ENCODE measurements at regions not wholly inside any gene's neighbourhood (a gene's known extent, or its start where the extent isn't known, plus 50 kb on each side); places are given as distances from the start of the nearest gene placed in this dataset.

- DNase-seq (ENCODE audit: low read depth, low spot score) = no peak
- H3K4me1 ChIP-seq (ENCODE audit: control insufficient read depth, insufficient read depth, low read length) = no peaks in the 10 kb centered on the region
- WGBS (ENCODE audit: insufficient coverage, insufficient read length) = no CpG with 5 or more reads among the region's 7 CpGs
- no peaks in the 10 kb centered on the region for H3K27me3 ChIP-seq (ENCODE audit: control insufficient read depth, insufficient read depth, low read length)
- no peak overlapping the region for H3K27ac ChIP-seq (ENCODE audit: low read length)
- 0 out of 2 replicates have a peak, but pooled peaks cover 2% of the 10 kb centered on the region for H3K36me3 ChIP-seq (ENCODE audit: control insufficient read depth, insufficient read depth, low read length)
- H3K4me3 ChIP-seq (ENCODE audit: low read length) = no peak overlapping the region
- H3K9me3 ChIP-seq (ENCODE audit: control insufficient read depth, insufficient read depth, low read length) = no peaks in the 10 kb centered on the region
These were observed 467.4 kb downstream of the EIPR1 start for GRCh38 chr2:2910259-2910658.

- DNase-seq (ENCODE audit: low read depth, low spot score) = no peak
- Histone ChIP-seq H3K27me3 (ENCODE audit: control insufficient read depth, insufficient read depth, low read length) (no peaks in the 10 kb centered on the region), H3K4me1 (ENCODE audit: control insufficient read depth, insufficient read depth, low read length) (no peaks in the 10 kb centered on the region), H3K36me3 (ENCODE audit: control insufficient read depth, insufficient read depth, low read length) (0 out of 2 replicates have a peak, but pooled peaks cover 2% of the 10 kb centered on the region), H3K9me3 (ENCODE audit: control insufficient read depth, insufficient read depth, low read length) (no peaks in the 10 kb centered on the region), H3K27ac (ENCODE audit: low read length) (no peak overlapping the region), H3K4me3 (ENCODE audit: low read length) (no peak overlapping the region)
- no CpG with 5 or more reads among the region's 23 CpGs for WGBS (ENCODE audit: insufficient coverage, insufficient read length)
These were observed 468.3 kb downstream of the EIPR1 start for GRCh38 chr2:2909086-2910035.

- Histone ChIP-seq H3K36me3 (ENCODE audit: control insufficient read depth, insufficient read depth, low read length) (no peaks in the 10 kb centered on the region), H3K4me1 (ENCODE audit: control insufficient read depth, insufficient read depth, low read length) (no peaks in the 10 kb centered on the region), H3K9me3 (ENCODE audit: control insufficient read depth, insufficient read depth, low read length) (no peaks in the 10 kb centered on the region), H3K27me3 (ENCODE audit: control insufficient read depth, insufficient read depth, low read length) (no peaks in the 10 kb centered on the region), H3K27ac (ENCODE audit: low read length) (no peak overlapping the region), H3K4me3 (ENCODE audit: low read length) (no peak overlapping the region)
- DNase-seq (ENCODE audit: low read depth, low spot score) = no peak
- WGBS (ENCODE audit: insufficient coverage, insufficient read length) = no CpG with 5 or more reads among the region's 7 CpGs
These were observed 471.5 kb downstream of the EIPR1 start for GRCh38 chr2:2906091-2906490.

GRCh38 chr2:2904721-2905350, 472.8 kb downstream of the EIPR1 start:
- no peak for DNase-seq (ENCODE audit: low read depth, low spot score)
- Histone ChIP-seq H3K27ac (ENCODE audit: low read length) (no peak overlapping the region), H3K4me3 (ENCODE audit: low read length) (no peak overlapping the region), H3K36me3 (ENCODE audit: control insufficient read depth, insufficient read depth, low read length) (no peaks in the 10 kb centered on the region), H3K27me3 (ENCODE audit: control insufficient read depth, insufficient read depth, low read length) (no peaks in the 10 kb centered on the region), H3K9me3 (ENCODE audit: control insufficient read depth, insufficient read depth, low read length) (no peaks in the 10 kb centered on the region), H3K4me1 (ENCODE audit: control insufficient read depth, insufficient read depth, low read length) (no peaks in the 10 kb centered on the region)
- no CpG with 5 or more reads among the region's 16 CpGs for WGBS (ENCODE audit: insufficient coverage, insufficient read length)

- Histone ChIP-seq H3K27ac (ENCODE audit: low read length) (no peak overlapping the region), H3K4me1 (ENCODE audit: control insufficient read depth, insufficient read depth, low read length) (no peaks in the 10 kb centered on the region), H3K4me3 (ENCODE audit: low read length) (no peak overlapping the region), H3K9me3 (ENCODE audit: control insufficient read depth, insufficient read depth, low read length) (no peaks in the 10 kb centered on the region), H3K27me3 (ENCODE audit: control insufficient read depth, insufficient read depth, low read length) (no peaks in the 10 kb centered on the region), H3K36me3 (ENCODE audit: control insufficient read depth, insufficient read depth, low read length) (no peaks in the 10 kb centered on the region)
- DNase-seq (ENCODE audit: low read depth, low spot score) = no peak
- no CpG with 5 or more reads among the region's 8 CpGs for WGBS (ENCODE audit: insufficient coverage, insufficient read length)
These were observed 474.9 kb downstream of the EIPR1 start for GRCh38 chr2:2902547-2903281.

GRCh38 chr2:2901384-2902345, 476.0 kb downstream of the EIPR1 start:
- DNase-seq (ENCODE audit: low read depth, low spot score) = no peak
- no CpG with 5 or more reads among the region's 13 CpGs for WGBS (ENCODE audit: insufficient coverage, insufficient read length)
- Histone ChIP-seq H3K4me1 (ENCODE audit: control insufficient read depth, insufficient read depth, low read length) (no peaks in the 10 kb centered on the region), H3K27me3 (ENCODE audit: control insufficient read depth, insufficient read depth, low read length) (no peaks in the 10 kb centered on the region), H3K27ac (ENCODE audit: low read length) (no peak overlapping the region), H3K4me3 (ENCODE audit: low read length) (no peak overlapping the region), H3K9me3 (ENCODE audit: control insufficient read depth, insufficient read depth, low read length) (no peaks in the 10 kb centered on the region), H3K36me3 (ENCODE audit: control insufficient read depth, insufficient read depth, low read length) (no peaks in the 10 kb centered on the region)

- WGBS (ENCODE audit: insufficient coverage, insufficient read length) = no CpG with 5 or more reads among the region's 4 CpGs
- Histone ChIP-seq H3K4me3 (ENCODE audit: low read length) (no peak overlapping the region), H3K9me3 (ENCODE audit: control insufficient read depth, insufficient read depth, low read length) (no peaks in the 10 kb centered on the region), H3K4me1 (ENCODE audit: control insufficient read depth, insufficient read depth, low read length) (no peaks in the 10 kb centered on the region), H3K27ac (ENCODE audit: low read length) (no peak overlapping the region), H3K27me3 (ENCODE audit: control insufficient read depth, insufficient read depth, low read length) (no peaks in the 10 kb centered on the region), H3K36me3 (ENCODE audit: control insufficient read depth, insufficient read depth, low read length) (no peaks in the 10 kb centered on the region)
- no peak for DNase-seq (ENCODE audit: low read depth, low spot score)
These were observed 477.8 kb downstream of the EIPR1 start for GRCh38 chr2:2899826-2900225.

- Histone ChIP-seq H3K9me3 (ENCODE audit: control insufficient read depth, insufficient read depth, low read length) (no peaks in the 10 kb centered on the region), H3K4me1 (ENCODE audit: control insufficient read depth, insufficient read depth, low read length) (no peaks in the 10 kb centered on the region), H3K27ac (ENCODE audit: low read length) (no peak overlapping the region), H3K36me3 (ENCODE audit: control insufficient read depth, insufficient read depth, low read length) (no peaks in the 10 kb centered on the region), H3K4me3 (ENCODE audit: low read length) (no peak overlapping the region), H3K27me3 (ENCODE audit: control insufficient read depth, insufficient read depth, low read length) (no peaks in the 10 kb centered on the region)
- no CpG with 5 or more reads among the region's 2 CpGs for WGBS (ENCODE audit: insufficient coverage, insufficient read length)
- no peak for DNase-seq (ENCODE audit: low read depth, low spot score)
These were observed 478.9 kb downstream of the EIPR1 start for GRCh38 chr2:2898744-2899143.

GRCh38 chr2:2896643-2897042, 481.0 kb downstream of the EIPR1 start:
- H3K36me3 ChIP-seq (ENCODE audit: control insufficient read depth, insufficient read depth, low read length) = no peaks in the 10 kb centered on the region
- no peak overlapping the region for H3K27ac ChIP-seq (ENCODE audit: low read length)
- no peaks in the 10 kb centered on the region for H3K4me1 ChIP-seq (ENCODE audit: control insufficient read depth, insufficient read depth, low read length)
- H3K27me3 ChIP-seq (ENCODE audit: control insufficient read depth, insufficient read depth, low read length) = no peaks in the 10 kb centered on the region
- no peaks in the 10 kb centered on the region for H3K9me3 ChIP-seq (ENCODE audit: control insufficient read depth, insufficient read depth, low read length)
- no peak overlapping the region for H3K4me3 ChIP-seq (ENCODE audit: low read length)
- DNase-seq (ENCODE audit: low read depth, low spot score) = no peak
- no CpG with 5 or more reads among the region's 7 CpGs for WGBS (ENCODE audit: insufficient coverage, insufficient read length)

All from iPS DF 6.9 (cell line).